HepG2 (cell line): ENCODE measurements at regions not wholly inside any gene's neighbourhood (a gene's known extent, or its start where the extent isn't known, plus 50 kb on each side); places are given as distances from the start of the nearest gene placed in this dataset.

Experiments used
- ATAC-seq: fragments of 200-7000 bp; cut with Tn5 transposase; 3 replicates; pipeline ENCODE4 v1.9.1; 2020; ENCODE audit warnings: mild to moderate bottlenecking, moderate library complexity
- BruUV-seq: library from RNA; stranded (reverse); fragments of 400-500 nt; replicated peaks from 2 replicates; lab custom pipeline; 2021; lab: Mats Ljungman, UMichigan
- CTCF ChIA-PET: fragments of 300-600 bp; formaldehyde crosslinking; extraction: SDS; loops from one replicate; lab custom pipeline; 2021; ENCODE audit warnings: low total read pairs, inconsistent platforms, low intra/inter-chr PET ratio; lab: Yijun Ruan, JAX
- POLR2A ChIA-PET: fragments of 350-600 bp; sonication (Branson Sonifier 250); formaldehyde crosslinking; loops from one replicate; lab custom pipeline; 2020; ENCODE audit warnings: antibody characterized with exemption, inconsistent platforms; lab: Yijun Ruan, JAX
- DNase-seq: peaks from one replicate; pipeline ENCODE4 v3.0.0-alpha.2; 2015; ENCODE audit warnings: low spot score
- FAIRE-seq: peaks from 3 replicates; lab custom pipeline; 2011; peaks lifted over from hg19 to GRCh38; lab: Jason Lieb, UNC
- H2AFZ ChIP-seq: one replicate; pipeline ENCODE4 v1.6.1; 2011; ENCODE audit warnings: low read length, inconsistent platforms
- H3K27ac ChIP-seq: fragments of 300-600 bp; 3 replicates; pipeline ENCODE4 v1.8.0; 2011; ENCODE audit warnings: mixed run types, mild to moderate bottlenecking, mixed read lengths, low read length, inconsistent platforms; ENCODE audit not compliant: insufficient read depth; ENCODE audit errors: extremely low read length
- H3K27me3 ChIP-seq, 2 experiments: fragments of 200-600 bp in 1 of 2; 2 replicates in 1 of 2; 3 replicates in 1 of 2; pipeline versions ENCODE4 v1.6.0 to v1.8.0; 2011; ENCODE audit warnings: low read length in 2 of 2, mild to moderate bottlenecking in 2 of 2, moderate library complexity in 2 of 2, inconsistent platforms in 1 of 2; ENCODE audit not compliant: insufficient read depth in 2 of 2, control insufficient read depth in 1 of 2
- H3K36me3 ChIP-seq, 2 experiments: fragments of 200-600 bp in 1 of 2; replicated peaks in 1 of 2; 2 replicates in 1 of 2; 3 replicates in 1 of 2; pipeline versions ENCODE4 v1.5.1 to v1.8.0; 2011; ENCODE audit warnings: low read length in 2 of 2, inconsistent platforms in 1 of 2; ENCODE audit not compliant: insufficient read depth in 2 of 2, control insufficient read depth in 1 of 2
- H3K4me1 ChIP-seq: 2 replicates; pipeline ENCODE4 v1.5.1; 2012; ENCODE audit warnings: low read length, inconsistent platforms; ENCODE audit not compliant: insufficient read depth
- H3K4me2 ChIP-seq: 2 replicates; pipeline ENCODE4 v1.6.0; 2011; ENCODE audit warnings: low read depth, low read length, inconsistent platforms
- H3K4me3 ChIP-seq, 3 experiments: fragments of 200-600 bp in 1 of 3; sonication (generic), shearing (Covaris generic) in 1 of 3; replicated peaks in 1 of 3; 2 replicates each; pipeline ENCODE4 v1.5.1; 2011 to 2016; ENCODE audit warnings: low read length in 3 of 3, inconsistent platforms in 2 of 3, low read depth in 2 of 3, mild to moderate bottlenecking in 2 of 3, control low read depth in 1 of 3, mixed read lengths in 1 of 3; ENCODE audit not compliant: insufficient read depth in 1 of 3
- H3K79me2 ChIP-seq: one replicate; pipeline ENCODE4 v1.6.1; 2011; ENCODE audit warnings: low read length, inconsistent platforms; ENCODE audit not compliant: insufficient read depth
- H3K9ac ChIP-seq: 2 replicates; pipeline ENCODE4 v1.6.0; 2011; ENCODE audit warnings: mild to moderate bottlenecking, low read depth, low read length, inconsistent platforms; ENCODE audit not compliant: insufficient read depth
- H3K9me3 ChIP-seq: 2 replicates; pipeline ENCODE4 v1.5.1; 2012; ENCODE audit warnings: mild to moderate bottlenecking, low read length
- H4K20me1 ChIP-seq: 2 replicates; pipeline ENCODE4 v1.6.0; 2011; ENCODE audit warnings: inconsistent platforms, mild to moderate bottlenecking, low read length, moderate library complexity; ENCODE audit not compliant: insufficient read depth
- CBX5 ChIP-seq: sonication (generic); formaldehyde crosslinking; IDR thresholded peaks from 2 replicates; pipeline ENCODE4 v1.4.0; 2020; ENCODE audit warnings: missing genetic modification reagents, borderline replicate concordance
- DZIP1 ChIP-seq: sonication (generic); formaldehyde crosslinking; IDR thresholded peaks from 2 replicates; pipeline ENCODE4 v1.5.0; 2020; ENCODE audit warnings: mild to moderate bottlenecking, missing genetic modification reagents
- FOSL2 ChIP-seq: sonication (generic); formaldehyde crosslinking; IDR thresholded peaks from 2 replicates; pipeline ENCODE4 v1.4.0; 2020; ENCODE audit warnings: missing genetic modification reagents
- FOXP1 ChIP-seq, 2 experiments: fragments of 450-650 bp in 1 of 2; IDR thresholded peaks; 2 replicates each; pipeline ENCODE4 v1.6.1; 2017 to 2018; ENCODE audit warnings: antibody characterized with exemption in 1 of 2
- HMGXB3 ChIP-seq: sonication (generic); formaldehyde crosslinking; IDR thresholded peaks from 2 replicates; pipeline ENCODE4 v1.4.0; 2020; ENCODE audit warnings: missing genetic modification reagents, borderline replicate concordance
- KLF6 ChIP-seq: IDR thresholded peaks from 2 replicates; pipeline ENCODE4 v1.8.0; 2016; ENCODE audit warnings: missing biosample characterization, missing genetic modification reagents
- MAFF ChIP-seq: IDR thresholded peaks from 2 replicates; pipeline ENCODE4 v1.6.1; 2011; ENCODE audit warnings: low read depth, low read length, improper control_type of control experiment
- TOPORS ChIP-seq: sonication (generic); formaldehyde crosslinking; IDR thresholded peaks from 2 replicates; pipeline ENCODE4 v1.8.0; 2023; ENCODE audit warnings: mild to moderate bottlenecking, missing genetic modification reagents
- ZKSCAN1 ChIP-seq: fragments of 150-350 bp; IDR thresholded peaks from 2 replicates; pipeline ENCODE4 v1.6.1; 2014; ENCODE audit warnings: low read length
- ZNF292 ChIP-seq: sonication (generic); formaldehyde crosslinking; IDR thresholded peaks from 2 replicates; pipeline ENCODE4 v1.8.1; 2022; ENCODE audit warnings: mild to moderate bottlenecking, low read depth, missing genetic modification reagents, borderline replicate concordance
- ZNF577 ChIP-seq: sonication (generic); formaldehyde crosslinking; IDR thresholded peaks from 2 replicates; pipeline ENCODE4 v1.4.0; 2020; ENCODE audit warnings: mild to moderate bottlenecking, low read depth, missing genetic modification reagents, borderline replicate concordance
- ZSCAN22 ChIP-seq: sonication (generic); formaldehyde crosslinking; IDR thresholded peaks from 2 replicates; pipeline ENCODE4 v1.4.0; 2020; ENCODE audit warnings: mild to moderate bottlenecking, missing genetic modification reagents
- ZXDC ChIP-seq: sonication (generic); formaldehyde crosslinking; IDR thresholded peaks from 2 replicates; pipeline ENCODE4 v1.5.0; 2020; ENCODE audit warnings: mild to moderate bottlenecking, missing genetic modification reagents
- WGBS: methylation state at CpG from one replicate; pipeline ENCODE4 v1.1.6; 2017; ENCODE audit warnings: low lambda C conversion rate; 5-methylcytosine and 5-hydroxymethylcytosine counted together
- in situ Hi-C: cut with HindIII; loops from 2 replicates; pipeline ENCODE4 v1.10.0; 2017; ENCODE audit warnings: low pct_unique_long_range_greater_than_20kb; ENCODE audit not compliant: extremely low pct_ligation_motif_present
- intact Hi-C: fragments of 100-400 bp; cut with micrococcal nuclease; formaldehyde crosslinking; loops from one replicate; pipeline ENCODE4 v1.10.0; 2022; ENCODE audit not compliant: unreplicated experiment

DNA sequence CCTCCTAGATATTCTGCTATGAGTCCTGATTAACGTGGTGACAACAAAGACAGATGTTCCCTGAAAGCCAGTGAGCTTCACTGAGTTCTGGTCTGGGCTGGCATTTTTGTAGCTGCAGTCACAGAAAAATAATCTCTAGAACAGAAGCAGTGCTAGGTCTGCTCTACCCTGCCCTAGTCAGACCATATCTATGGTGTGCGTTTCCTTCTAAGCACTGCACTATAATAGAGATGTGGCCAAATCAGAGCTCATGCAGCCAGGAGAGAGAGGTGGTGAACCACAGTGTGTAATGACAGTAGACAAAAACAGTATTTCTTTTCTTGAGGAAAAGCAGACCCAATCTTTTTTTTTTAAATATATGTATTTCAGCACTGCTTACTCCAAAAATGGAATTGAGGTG lies 76.3 kb downstream of the CMAS start:
- ATAC-seq, result no peak

More for the DNA sequence above, 76.3 kb downstream of the CMAS start:
- Histone ChIP-seq H3K4me1 (no peaks in the 10 kb centered on the region), H2AFZ (no peak overlapping the region), H3K27ac (no peak overlapping the region), H3K4me3 (no peak overlapping the region), H3K9ac (no peak overlapping the region), H3K36me3 (no peaks in the 10 kb centered on the region), H4K20me1 (no peaks in the 10 kb centered on the region), H3K4me2 (no peak overlapping the region)
- in situ Hi-C loops, result no loop called here
- no peak for DNase-seq
- BruUV-seq, result no TSS peak
- CTCF ChIA-PET, result no interaction called here
- TF ChIP-seq MAFF (no peak), TOPORS (CRISPR knock-in tag) (no peak), ZNF292 (CRISPR knock-in tag) (no peak), ZSCAN22 (CRISPR knock-in tag) (no peak), FOSL2 (CRISPR knock-in tag) (no peak), KLF6 (CRISPR knock-in tag) (no peak), ZNF577 (CRISPR knock-in tag) (no peak), ZKSCAN1 (no peak), ZXDC (CRISPR knock-in tag) (no peak), HMGXB3 (CRISPR knock-in tag) (no peak), CBX5 (CRISPR knock-in tag) (no peak), FOXP1 (IDR thresholded peaks at IDR 0.05) (no peak), FOXP1 (CRISPR knock-in tag; IDR thresholded peaks at IDR 0.05) (no peak), DZIP1 (CRISPR knock-in tag) (no peak)
- TF ChIP-seq, all 625 proteins: peak for 0
- WGBS, result 0% methylated on average over 2 of the region's 2 CpGs
- FAIRE-seq, result no peak
- intact Hi-C loops, result no loop called here
- H3K27me3 ChIP-seq, result no peaks in the 10 kb centered on the region; a peak in 1 of 5 replicates
- POLR2A ChIA-PET, result no interaction called here
- H3K79me2 ChIP-seq, result no peaks in the 10 kb centered on the region
- H3K9me3 ChIP-seq, result peaks cover 11% of the 10 kb centered on the region; the same call in 1 of the 2 replicates
